GM12878 (cell line): ENCODE measurements at regions not wholly inside any gene's neighbourhood (a gene's known extent, or its start where the extent isn't known, plus 50 kb on each side); places are given as distances from the start of the nearest gene placed in this dataset.

Experiments
- ATAC-seq: fragments of 200-7000 bp; cut with Tn5 transposase; 3 replicates; pipeline ENCODE4 v1.9.1; 2020; ENCODE audit warnings: mild to moderate bottlenecking, moderate library complexity
- BruUV-seq: library from RNA; stranded (reverse); fragments of 400-500 nt; replicated peaks from 2 replicates; lab custom pipeline; 2021; lab: Mats Ljungman, UMichigan
- CTCF ChIA-PET: fragments of 300-600 bp; sonication (Branson Sonifier 250); formaldehyde crosslinking; extraction: SDS; loops from one replicate; lab custom pipeline; 2021; ENCODE audit warnings: inconsistent platforms; lab: Yijun Ruan, JAX
- POLR2A ChIA-PET: fragments of 350-600 bp; formaldehyde crosslinking; extraction: SDS; loops from one replicate; lab custom pipeline; 2021; ENCODE audit warnings: inconsistent platforms; lab: Charles Lee
- RAD21 ChIA-PET: fragments of 300-600 bp; sonication (Branson Sonifier 250); formaldehyde crosslinking; loops from one replicate; lab custom pipeline; 2023; ENCODE audit warnings: antibody characterized with exemption; ENCODE audit not compliant: unreplicated experiment; lab: Charles Lee
- SMC1A ChIA-PET: fragments of 300-600 bp; sonication (Branson Sonifier 250); formaldehyde crosslinking; loops from one replicate; lab custom pipeline; 2023; ENCODE audit not compliant: unreplicated experiment, uncharacterized antibody; lab: Charles Lee
- DNase-seq: peaks from one replicate; pipeline ENCODE4 v3.0.0-alpha.2; 2011; ENCODE audit warnings: low read depth, low spot score
- FAIRE-seq: peaks from 3 replicates; lab custom pipeline; 2011; peaks lifted over from hg19 to GRCh38; lab: Jason Lieb, UNC
- H2AFZ ChIP-seq: 2 replicates; pipeline ENCODE4 v1.6.0; 2011; ENCODE audit warnings: low read depth, low read length, control low read depth; ENCODE audit not compliant: control insufficient read depth
- H3K27ac ChIP-seq: 2 replicates; pipeline ENCODE4 v1.5.1; 2011; ENCODE audit warnings: control low read depth; ENCODE audit not compliant: control insufficient read depth, insufficient read depth
- H3K27me3 ChIP-seq, 2 experiments: replicated peaks in 1 of 2; 2 replicates each; pipeline versions ENCODE4 v1.6.0 to v1.6.1; 2011; ENCODE audit warnings: low read length in 1 of 2; ENCODE audit not compliant: control insufficient read depth in 2 of 2, insufficient read depth in 2 of 2
- H3K36me3 ChIP-seq, 2 experiments: 2 replicates each; pipeline ENCODE4 v1.5.1; 2011; ENCODE audit warnings: low read length in 1 of 2; ENCODE audit not compliant: control insufficient read depth in 2 of 2, insufficient read depth in 2 of 2
- H3K4me1 ChIP-seq: 2 replicates; pipeline ENCODE4 v1.6.1; 2011; ENCODE audit warnings: mild to moderate bottlenecking, low read length, moderate library complexity, mixed read lengths; ENCODE audit not compliant: control insufficient read depth, insufficient read depth
- H3K4me2 ChIP-seq: 2 replicates; pipeline ENCODE4 v1.6.0; 2011; ENCODE audit warnings: control low read depth; ENCODE audit not compliant: control insufficient read depth, insufficient read depth
- H3K4me3 ChIP-seq: fragments of 200-600 bp; sonication (generic); 2 replicates; pipeline ENCODE4 v1.5.1; 2016
- H3K79me2 ChIP-seq: 2 replicates; pipeline ENCODE4 v1.6.0; 2011; ENCODE audit warnings: low read length; ENCODE audit not compliant: control insufficient read depth, insufficient read depth
- H3K9ac ChIP-seq: 2 replicates; pipeline ENCODE4 v1.8.0; 2011; ENCODE audit warnings: low read length, control low read depth, mixed read lengths; ENCODE audit not compliant: control insufficient read depth, insufficient read depth
- H3K9me3 ChIP-seq: replicated peaks from 3 replicates; pipeline ENCODE4 v1.5.1; 2011; ENCODE audit warnings: mild to moderate bottlenecking, low read length; ENCODE audit not compliant: control insufficient read depth, insufficient read depth
- H4K20me1 ChIP-seq: 2 replicates; pipeline ENCODE4 v1.6.0; 2011; ENCODE audit not compliant: control insufficient read depth, insufficient read depth
- CHD4 ChIP-seq: fragments of 200-600 bp; sonication (generic); IDR thresholded peaks from 2 replicates; pipeline ENCODE4 v1.6.1; 2016; ENCODE audit warnings: mild to moderate bottlenecking
- CREM ChIP-seq: IDR thresholded peaks from 2 replicates; pipeline ENCODE4 v1.6.1; 2014; ENCODE audit warnings: antibody characterized with exemption, low read depth
- FOXK2 ChIP-seq: fragments of 450-650 bp; IDR thresholded peaks from 2 replicates; pipeline ENCODE4 v1.6.1; 2017; ENCODE audit warnings: mild to moderate bottlenecking, moderate library complexity
- MXI1 ChIP-seq: fragments of 150-350 bp; IDR thresholded peaks from 2 replicates; pipeline ENCODE4 v1.6.1; 2011; ENCODE audit warnings: low read depth, mild to moderate bottlenecking, inconsistent platforms, low read length, improper control_type of control experiment
- NR2C2 ChIP-seq: IDR thresholded peaks from 2 replicates; pipeline ENCODE4 v1.6.1; 2011; ENCODE audit warnings: borderline replicate concordance, low read depth; ENCODE audit not compliant: control insufficient read depth, insufficient read length
- NR2F1 ChIP-seq: fragments of 450-650 bp; conservative IDR thresholded peaks from 2 replicates; pipeline ENCODE4 v1.6.1; 2017; ENCODE audit warnings: mild to moderate bottlenecking
- POLR2AphosphoS2 ChIP-seq: IDR thresholded peaks from 2 replicates; pipeline ENCODE4 v1.6.1; 2011; ENCODE audit warnings: low read depth, mild to moderate bottlenecking, low read length, improper control_type of control experiment, moderate library complexity
- SP1 ChIP-seq: IDR thresholded peaks from one replicate; pipeline ENCODE4 v1.6.1; 2011; ENCODE audit warnings: low read depth, low read length
- STAT3 ChIP-seq: IDR thresholded peaks from 2 replicates; pipeline ENCODE4 v1.6.1; 2011; ENCODE audit warnings: low read depth, low read length, improper control_type of control experiment
- TARDBP ChIP-seq: IDR thresholded peaks from 2 replicates; pipeline ENCODE4 v1.6.1; 2016; ENCODE audit warnings: borderline replicate concordance
- TCF7 ChIP-seq: IDR thresholded peaks from 2 replicates; pipeline ENCODE4 v1.6.1; 2014; ENCODE audit warnings: antibody characterized with exemption, borderline replicate concordance
- ZNF207 ChIP-seq: fragments of 450-650 bp; IDR thresholded peaks from 2 replicates; pipeline ENCODE4 v1.6.1; 2014; ENCODE audit warnings: antibody characterized with exemption, mild to moderate bottlenecking, borderline replicate concordance
- WGBS: methylation state at CpG from one replicate; pipeline ENCODE4 v1.1.6; 2016; ENCODE audit warnings: low lambda C conversion rate; ENCODE audit not compliant: insufficient replicate concordance, insufficient coverage; ENCODE audit errors: missing lambda C conversion rate; 5-methylcytosine and 5-hydroxymethylcytosine counted together
- in situ Hi-C: fragments of 300-500 bp; cut with MboI; formaldehyde crosslinking; loops from 9 replicates; pipeline ENCODE4 v1.14.3; 2018; ENCODE audit warnings: mixed read lengths
- intact Hi-C: fragments of 100-400 bp; cut with micrococcal nuclease; formaldehyde crosslinking; loops from one replicate; pipeline ENCODE4 v1.14.2; 2022; ENCODE audit not compliant: unreplicated experiment
- TF ChIP-seq, protein P1 (sequence below): fragments of 450-650 bp; formaldehyde crosslinking; IDR thresholded peaks from 2 replicates; pipeline ENCODE4 v1.5.0; 2022; ENCODE audit warnings: mild to moderate bottlenecking, missing genetic modification characterization
- TF ChIP-seq, protein P2 (sequence below): IDR thresholded peaks from 2 replicates; pipeline ENCODE4 v1.6.1; 2011; ENCODE audit warnings: low read depth, mild to moderate bottlenecking, low read length, moderate library complexity, borderline replicate concordance; ENCODE audit errors: extremely low read depth

DNA sequence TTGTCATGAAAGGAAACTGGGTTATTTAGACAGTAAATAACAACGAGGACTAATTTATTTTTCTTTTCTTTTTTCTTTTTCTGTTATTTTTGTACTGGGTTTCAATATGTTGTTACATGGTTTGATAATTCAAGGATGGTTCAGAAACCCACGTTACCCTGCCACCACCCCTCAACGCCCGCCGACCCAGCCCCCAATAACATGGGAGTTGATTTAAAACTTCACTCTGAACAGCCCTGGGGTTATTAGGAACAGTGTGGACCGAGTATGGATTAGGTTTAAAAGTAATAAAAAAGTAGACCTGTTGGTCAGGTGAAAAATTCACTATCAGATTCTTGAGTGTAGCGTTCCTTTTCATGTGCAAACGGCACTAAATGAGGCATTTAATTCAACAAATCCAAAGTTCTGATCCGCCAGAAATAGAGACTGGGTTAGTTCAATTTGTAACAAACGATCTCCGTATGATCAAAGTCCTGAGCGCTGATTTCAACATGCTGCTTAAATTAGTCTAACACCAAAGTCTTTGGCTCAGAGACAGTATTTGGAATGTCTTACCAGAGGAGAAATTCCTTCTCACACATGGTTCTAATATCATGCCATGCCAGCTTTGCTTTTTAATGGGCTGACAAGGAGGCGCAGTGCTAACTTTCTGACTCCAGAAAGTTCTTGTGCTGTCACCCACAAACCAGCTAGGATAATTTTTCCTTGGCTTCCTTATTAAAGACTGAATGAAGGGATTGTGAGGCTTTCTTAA lies 173.1 kb upstream of the IRX3 start:
- no peak overlapping the region for H3K4me3 ChIP-seq
- no peak overlapping the region for H3K9ac ChIP-seq
- DNase-seq = no peak
- TF ChIP-seq CHD4 (no peak), ZNF207 (no peak), SP1 (no peak), TCF7 (no peak), MXI1 (no peak), STAT3 (no peak), POLR2AphosphoS2 (no peak), NR2F1 (no peak), FOXK2 (no peak), CREM (no peak), TARDBP (no peak), NR2C2 (no peak)
- TF ChIP-seq, protein P1, sequence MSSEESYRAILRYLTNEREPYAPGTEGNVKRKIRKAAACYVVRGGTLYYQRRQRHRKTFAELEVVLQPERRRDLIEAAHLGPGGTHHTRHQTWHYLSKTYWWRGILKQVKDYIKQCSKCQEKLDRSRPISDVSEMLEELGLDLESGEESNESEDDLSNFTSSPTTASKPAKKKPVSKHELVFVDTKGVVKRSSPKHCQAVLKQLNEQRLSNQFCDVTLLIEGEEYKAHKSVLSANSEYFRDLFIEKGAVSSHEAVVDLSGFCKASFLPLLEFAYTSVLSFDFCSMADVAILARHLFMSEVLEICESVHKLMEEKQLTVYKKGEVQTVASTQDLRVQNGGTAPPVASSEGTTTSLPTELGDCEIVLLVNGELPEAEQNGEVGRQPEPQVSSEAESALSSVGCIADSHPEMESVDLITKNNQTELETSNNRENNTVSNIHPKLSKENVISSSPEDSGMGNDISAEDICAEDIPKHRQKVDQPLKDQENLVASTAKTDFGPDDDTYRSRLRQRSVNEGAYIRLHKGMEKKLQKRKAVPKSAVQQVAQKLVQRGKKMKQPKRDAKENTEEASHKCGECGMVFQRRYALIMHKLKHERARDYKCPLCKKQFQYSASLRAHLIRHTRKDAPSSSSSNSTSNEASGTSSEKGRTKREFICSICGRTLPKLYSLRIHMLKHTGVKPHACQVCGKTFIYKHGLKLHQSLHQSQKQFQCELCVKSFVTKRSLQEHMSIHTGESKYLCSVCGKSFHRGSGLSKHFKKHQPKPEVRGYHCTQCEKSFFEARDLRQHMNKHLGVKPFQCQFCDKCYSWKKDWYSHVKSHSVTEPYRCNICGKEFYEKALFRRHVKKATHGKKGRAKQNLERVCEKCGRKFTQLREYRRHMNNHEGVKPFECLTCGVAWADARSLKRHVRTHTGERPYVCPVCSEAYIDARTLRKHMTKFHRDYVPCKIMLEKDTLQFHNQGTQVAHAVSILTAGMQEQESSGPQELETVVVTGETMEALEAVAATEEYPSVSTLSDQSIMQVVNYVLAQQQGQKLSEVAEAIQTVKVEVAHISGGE = no peak
- TF ChIP-seq, protein P2, sequence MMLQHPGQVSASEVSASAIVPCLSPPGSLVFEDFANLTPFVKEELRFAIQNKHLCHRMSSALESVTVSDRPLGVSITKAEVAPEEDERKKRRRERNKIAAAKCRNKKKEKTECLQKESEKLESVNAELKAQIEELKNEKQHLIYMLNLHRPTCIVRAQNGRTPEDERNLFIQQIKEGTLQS = no peak
- in situ Hi-C loops (no loop called here), intact Hi-C loops (no loop called here)
- no peaks in the 10 kb centered on the region for H3K36me3 ChIP-seq
- H2AFZ ChIP-seq = no peak overlapping the region
- BruUV-seq = no TSS peak
- no peak overlapping the region for H3K27ac ChIP-seq
- FAIRE-seq = no peak
- H3K27me3 ChIP-seq = no peaks in the 10 kb centered on the region
- H3K9me3 ChIP-seq = no peaks in the 10 kb centered on the region
- ATAC-seq = no peak
- no peaks in the 10 kb centered on the region for H3K4me1 ChIP-seq
- ChIA-PET RAD21 (no interaction called here), POLR2A (no interaction called here), CTCF (no interaction called here), SMC1A (no interaction called here)
- no peaks in the 10 kb centered on the region for H3K79me2 ChIP-seq
- WGBS = 28% methylated on average over 13 of the region's 13 CpGs
- no peaks in the 10 kb centered on the region for H4K20me1 ChIP-seq
- H3K4me2 ChIP-seq = no peak overlapping the region
